Lower leg skin (tissue), 4 donors: ENCODE measurements at regions not wholly inside any gene's neighbourhood (a gene's known extent, or its start where the extent isn't known, plus 50 kb on each side); places are given as distances from the start of the nearest gene placed in this dataset.

Experiments
- DNase-seq, 2 donors: peaks; one replicate each; pipeline ENCODE4 v3.0.0-alpha.2; 2019; ENCODE audit warnings: low spot score in 2 of 2
- H3K4me3 ChIP-seq: fragments of 200-600 bp; sonication (generic); 2 replicates; pipeline ENCODE4 v1.5.1; 2017; ENCODE audit warnings: mild to moderate bottlenecking, low read depth; ENCODE audit not compliant: poor library complexity, severe bottlenecking
- POLR2A ChIP-seq, 2 donors: fragments of 450-650 bp; IDR thresholded peaks; one replicate each; pipeline ENCODE4 v1.6.1; 2016 to 2017; ENCODE audit warnings: antibody characterized with exemption in 2 of 2, mild to moderate bottlenecking in 1 of 2, moderate library complexity in 1 of 2
- WGBS, 2 donors: methylation state at CpG; one replicate each; pipeline ENCODE4 v1.1.5; 2018; 5-methylcytosine and 5-hydroxymethylcytosine counted together
- intact Hi-C: fragments of 100-400 bp; cut with DNase I; formaldehyde crosslinking; loops from one replicate; pipeline ENCODE4 v1.15.0; 2023; ENCODE audit warnings: low total_unique reads
- TF ChIP-seq, protein P1 (sequence below), 3 donors: fragments of 450-650 bp; IDR thresholded peaks; one replicate each; pipeline ENCODE4 v1.5.1; 2016; ENCODE audit warnings: antibody characterized with exemption in 3 of 3, mild to moderate bottlenecking in 3 of 3, moderate library complexity in 2 of 3

- H3K4me3 ChIP-seq: no peak overlapping the region
- DNase-seq: no peak
- whole genome bisulfite sequencing, 2 donors: 60 to 72% methylated on average over 5 of the region's 5 CpGs
- TF ChIP-seq POLR2A (IDR thresholded peaks at IDR 0.05): no peak
- TF ChIP-seq, protein P1, sequence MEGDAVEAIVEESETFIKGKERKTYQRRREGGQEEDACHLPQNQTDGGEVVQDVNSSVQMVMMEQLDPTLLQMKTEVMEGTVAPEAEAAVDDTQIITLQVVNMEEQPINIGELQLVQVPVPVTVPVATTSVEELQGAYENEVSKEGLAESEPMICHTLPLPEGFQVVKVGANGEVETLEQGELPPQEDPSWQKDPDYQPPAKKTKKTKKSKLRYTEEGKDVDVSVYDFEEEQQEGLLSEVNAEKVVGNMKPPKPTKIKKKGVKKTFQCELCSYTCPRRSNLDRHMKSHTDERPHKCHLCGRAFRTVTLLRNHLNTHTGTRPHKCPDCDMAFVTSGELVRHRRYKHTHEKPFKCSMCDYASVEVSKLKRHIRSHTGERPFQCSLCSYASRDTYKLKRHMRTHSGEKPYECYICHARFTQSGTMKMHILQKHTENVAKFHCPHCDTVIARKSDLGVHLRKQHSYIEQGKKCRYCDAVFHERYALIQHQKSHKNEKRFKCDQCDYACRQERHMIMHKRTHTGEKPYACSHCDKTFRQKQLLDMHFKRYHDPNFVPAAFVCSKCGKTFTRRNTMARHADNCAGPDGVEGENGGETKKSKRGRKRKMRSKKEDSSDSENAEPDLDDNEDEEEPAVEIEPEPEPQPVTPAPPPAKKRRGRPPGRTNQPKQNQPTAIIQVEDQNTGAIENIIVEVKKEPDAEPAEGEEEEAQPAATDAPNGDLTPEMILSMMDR (IDR thresholded peaks at IDR 0.05): no peak
- intact Hi-C loops: no loop called here
Measured at GRCh38 chr2:60385648-60386047, 167.8 kb downstream of the BCL11A start.

GRCh38 chr2:60383401-60384143 lies 169.9 kb downstream of the BCL11A start:
- TF ChIP-seq, protein P1 (IDR thresholded peaks at IDR 0.05): no peak
- TF ChIP-seq POLR2A (IDR thresholded peaks at IDR 0.05): no peak
- DNase-seq: no peak
- intact Hi-C loops: no loop called here
- no peak overlapping the region for H3K4me3 ChIP-seq
- 44 to 45% methylated on average over 6 of the region's 6 CpGs for WGBS, 2 donors

DNA sequence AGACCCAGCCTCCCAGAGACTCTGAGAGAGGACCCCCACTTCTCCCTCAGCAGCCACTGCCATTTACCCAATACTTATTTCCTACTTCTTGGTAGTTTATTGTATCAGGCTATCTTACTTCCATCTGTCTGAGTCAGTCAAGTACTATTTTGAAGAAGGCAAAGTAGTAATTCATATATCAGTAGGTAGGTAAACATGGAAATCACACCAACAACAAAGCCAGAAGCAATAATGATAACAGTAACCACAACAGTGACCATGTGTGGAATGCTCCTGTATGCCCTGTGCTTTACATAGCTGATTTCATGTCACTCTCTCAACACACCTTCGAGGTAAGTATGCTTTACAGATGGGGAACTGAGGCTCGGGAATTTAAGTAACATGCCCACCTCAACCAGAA lies 173.0 kb downstream of the BCL11A start:
- no peak overlapping the region for H3K4me3 ChIP-seq
- TF ChIP-seq, protein P1 (IDR thresholded peaks at IDR 0.05): no peak
- no peak for TF ChIP-seq POLR2A (IDR thresholded peaks at IDR 0.05)
- intact Hi-C loops: no loop called here
- WGBS, 2 donors: 75 to 95% methylated on average over 2 of the region's 2 CpGs
- no peak for DNase-seq

DNA sequence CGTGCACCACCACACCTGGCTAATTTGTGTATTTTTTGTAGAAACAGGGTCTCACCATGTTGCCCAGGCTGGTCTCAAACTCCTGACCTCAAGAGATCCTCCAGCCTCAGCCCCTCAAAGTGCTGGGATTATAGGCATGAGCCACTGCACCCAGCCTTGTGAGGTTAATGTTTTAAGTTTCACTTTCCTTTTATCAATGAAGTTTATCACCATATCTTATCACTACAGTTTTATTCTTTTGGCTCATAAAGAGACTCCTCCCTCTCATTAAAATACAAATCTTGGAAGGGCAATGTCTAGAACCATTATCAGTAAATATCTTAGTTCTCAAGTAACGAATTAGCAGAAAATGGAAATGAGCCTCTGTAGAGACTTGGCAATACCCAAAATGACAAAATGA lies 173.8 kb downstream of the BCL11A start:
- no peak overlapping the region for H3K4me3 ChIP-seq
- intact Hi-C loops: no loop called here
- TF ChIP-seq, protein P1 (IDR thresholded peaks at IDR 0.05): no peak
- TF ChIP-seq POLR2A (IDR thresholded peaks at IDR 0.05): no peak
- WGBS, 2 donors: 80 to 83% methylated on average over 2 of the region's 2 CpGs
- no peak for DNase-seq

DNA sequence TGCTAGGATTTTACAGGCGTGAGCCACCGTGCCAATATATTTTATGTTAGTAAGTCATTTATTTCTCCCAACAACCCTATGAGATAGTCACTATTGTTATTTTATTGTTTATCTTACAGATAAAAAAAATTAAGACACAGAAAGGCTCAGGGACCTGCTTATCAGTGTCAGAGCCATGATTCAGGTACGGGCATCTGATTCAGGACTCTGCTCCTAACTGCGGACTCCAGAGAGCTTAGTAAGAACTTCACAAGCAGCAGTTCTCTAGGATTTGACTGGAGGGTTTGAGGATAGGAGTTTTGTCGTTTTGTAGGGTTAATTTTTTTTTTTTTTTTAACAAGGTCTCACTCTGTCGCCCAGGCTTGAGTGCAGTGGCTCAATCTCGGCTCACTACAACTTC lies 174.2 kb downstream of the BCL11A start:
- H3K4me3 ChIP-seq: no peak overlapping the region
- TF ChIP-seq, protein P1 (IDR thresholded peaks at IDR 0.05): no peak
- TF ChIP-seq POLR2A (IDR thresholded peaks at IDR 0.05): no peak
- DNase-seq: no peak
- 61 to 76% methylated on average over 7 of the region's 7 CpGs for WGBS, 2 donors
- intact Hi-C loops: no loop called here

DNA sequence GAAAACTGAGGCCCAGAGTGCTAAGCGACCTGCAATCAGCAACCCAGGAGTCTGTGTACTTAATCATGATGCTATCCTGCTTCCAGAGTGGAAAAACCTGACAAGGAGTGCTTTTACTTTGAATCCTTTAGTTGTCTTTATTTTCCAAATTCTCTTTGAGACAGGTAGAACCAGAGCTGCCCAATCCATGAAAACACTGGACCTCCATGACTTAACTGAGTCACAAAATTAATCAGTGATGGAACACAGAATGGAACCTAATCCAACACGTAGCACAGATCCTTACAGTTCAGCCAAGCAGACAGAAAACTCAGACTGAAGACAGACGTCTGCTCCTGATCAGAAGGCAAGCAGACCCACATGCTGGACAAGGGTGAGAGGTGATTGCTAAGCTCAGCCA lies 175.6 kb downstream of the BCL11A start:
- no peak for DNase-seq
- no peak overlapping the region for H3K4me3 ChIP-seq
- TF ChIP-seq, protein P1 (IDR thresholded peaks at IDR 0.05): no peak
- TF ChIP-seq POLR2A (IDR thresholded peaks at IDR 0.05): no peak
- 84 to 90% methylated on average over 3 of the region's 3 CpGs for WGBS, 2 donors
- intact Hi-C loops: no loop called here
